PFSK-1 (cell line): ENCODE measurements at regions not wholly inside any gene's neighbourhood (a gene's known extent, or its start where the extent isn't known, plus 50 kb on each side); places are given as distances from the start of the nearest gene placed in this dataset.

ENCODE experiments used
- FOXP2 ChIP-seq: optimal IDR thresholded peaks from 2 replicates; pipeline ENCODE3; 2011; ENCODE audit warnings: borderline replicate concordance, control low read depth, inconsistent platforms; ENCODE audit not compliant: insufficient read depth; ENCODE audit errors: extremely low read length, extremely low read depth
- POLR2AphosphoS5 ChIP-seq: IDR thresholded peaks from 2 replicates; pipeline ENCODE4 v1.6.1; 2012; ENCODE audit warnings: low read depth, mild to moderate bottlenecking, control low read depth, low read length, moderate library complexity
- SIN3A ChIP-seq: IDR thresholded peaks from 2 replicates; pipeline ENCODE4 v1.6.1; 2012; ENCODE audit warnings: mild to moderate bottlenecking, low read length, moderate library complexity, borderline replicate concordance; ENCODE audit not compliant: insufficient read depth
- TAF1 ChIP-seq: IDR thresholded peaks from 2 replicates; pipeline ENCODE4 v1.6.1; 2012; ENCODE audit warnings: low read length, control low read depth, borderline replicate concordance; ENCODE audit not compliant: insufficient read depth
- TF ChIP-seq, protein P1 (sequence below), 2 experiments: IDR thresholded peaks; 2 replicates each; pipeline versions ENCODE4 v1.6.1 to v1.8.0; 2011 to 2012; ENCODE audit warnings: low read depth in 2 of 2, low read length in 2 of 2, control low read depth in 1 of 2, inconsistent platforms in 1 of 2, mild to moderate bottlenecking in 1 of 2, moderate library complexity in 1 of 2; ENCODE audit not compliant: insufficient read depth in 1 of 2

DNA sequence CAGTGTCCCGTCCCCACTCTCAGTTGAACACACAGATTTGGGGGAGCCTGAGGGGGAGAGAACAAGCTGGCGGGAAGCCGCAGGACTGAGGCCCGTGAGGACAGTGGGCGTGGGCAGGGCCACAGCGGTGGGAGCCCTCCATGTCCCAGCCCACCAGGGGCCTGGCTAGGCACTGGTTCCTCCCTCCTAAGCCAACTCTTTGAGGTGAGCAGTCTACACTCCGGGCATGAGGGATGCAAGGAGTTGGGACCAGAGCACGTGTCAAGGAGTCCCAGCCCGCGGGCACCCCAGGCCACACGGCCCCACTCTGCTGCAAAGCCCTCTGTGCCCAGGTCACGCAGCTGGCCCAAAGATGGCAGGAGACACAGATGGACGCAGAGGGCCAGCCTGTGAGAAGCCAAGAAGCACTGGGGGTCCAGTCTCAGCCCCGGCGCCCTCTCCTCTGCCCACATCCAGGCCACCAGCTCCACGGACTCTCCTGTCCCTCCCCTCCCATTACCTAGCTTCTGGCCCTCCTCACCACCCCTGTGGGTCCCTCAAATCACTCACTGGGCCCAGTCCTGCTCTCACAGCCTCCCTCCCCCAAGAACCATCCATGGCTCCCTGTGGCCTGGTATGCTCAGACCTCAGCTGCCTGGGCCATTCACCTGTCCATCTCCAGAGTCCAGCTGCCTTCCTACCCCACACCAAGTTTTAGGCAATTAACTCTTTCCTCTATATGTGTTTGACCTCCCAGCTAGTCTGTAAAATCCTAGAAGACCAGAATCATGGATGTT, 206.5 kb downstream of the RBFOX3 start:
- TF ChIP-seq TAF1 (no peak), POLR2AphosphoS5 (no peak), SIN3A (no peak), FOXP2 (no peak)
- TF ChIP-seq, protein P1, sequence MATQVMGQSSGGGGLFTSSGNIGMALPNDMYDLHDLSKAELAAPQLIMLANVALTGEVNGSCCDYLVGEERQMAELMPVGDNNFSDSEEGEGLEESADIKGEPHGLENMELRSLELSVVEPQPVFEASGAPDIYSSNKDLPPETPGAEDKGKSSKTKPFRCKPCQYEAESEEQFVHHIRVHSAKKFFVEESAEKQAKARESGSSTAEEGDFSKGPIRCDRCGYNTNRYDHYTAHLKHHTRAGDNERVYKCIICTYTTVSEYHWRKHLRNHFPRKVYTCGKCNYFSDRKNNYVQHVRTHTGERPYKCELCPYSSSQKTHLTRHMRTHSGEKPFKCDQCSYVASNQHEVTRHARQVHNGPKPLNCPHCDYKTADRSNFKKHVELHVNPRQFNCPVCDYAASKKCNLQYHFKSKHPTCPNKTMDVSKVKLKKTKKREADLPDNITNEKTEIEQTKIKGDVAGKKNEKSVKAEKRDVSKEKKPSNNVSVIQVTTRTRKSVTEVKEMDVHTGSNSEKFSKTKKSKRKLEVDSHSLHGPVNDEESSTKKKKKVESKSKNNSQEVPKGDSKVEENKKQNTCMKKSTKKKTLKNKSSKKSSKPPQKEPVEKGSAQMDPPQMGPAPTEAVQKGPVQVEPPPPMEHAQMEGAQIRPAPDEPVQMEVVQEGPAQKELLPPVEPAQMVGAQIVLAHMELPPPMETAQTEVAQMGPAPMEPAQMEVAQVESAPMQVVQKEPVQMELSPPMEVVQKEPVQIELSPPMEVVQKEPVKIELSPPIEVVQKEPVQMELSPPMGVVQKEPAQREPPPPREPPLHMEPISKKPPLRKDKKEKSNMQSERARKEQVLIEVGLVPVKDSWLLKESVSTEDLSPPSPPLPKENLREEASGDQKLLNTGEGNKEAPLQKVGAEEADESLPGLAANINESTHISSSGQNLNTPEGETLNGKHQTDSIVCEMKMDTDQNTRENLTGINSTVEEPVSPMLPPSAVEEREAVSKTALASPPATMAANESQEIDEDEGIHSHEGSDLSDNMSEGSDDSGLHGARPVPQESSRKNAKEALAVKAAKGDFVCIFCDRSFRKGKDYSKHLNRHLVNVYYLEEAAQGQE (IDR thresholded peaks at IDR 0.05; ENCODE audit: insufficient read depth in 1 of 2, low read depth in 2 of 2, low read length in 2 of 2): no peak

DNA sequence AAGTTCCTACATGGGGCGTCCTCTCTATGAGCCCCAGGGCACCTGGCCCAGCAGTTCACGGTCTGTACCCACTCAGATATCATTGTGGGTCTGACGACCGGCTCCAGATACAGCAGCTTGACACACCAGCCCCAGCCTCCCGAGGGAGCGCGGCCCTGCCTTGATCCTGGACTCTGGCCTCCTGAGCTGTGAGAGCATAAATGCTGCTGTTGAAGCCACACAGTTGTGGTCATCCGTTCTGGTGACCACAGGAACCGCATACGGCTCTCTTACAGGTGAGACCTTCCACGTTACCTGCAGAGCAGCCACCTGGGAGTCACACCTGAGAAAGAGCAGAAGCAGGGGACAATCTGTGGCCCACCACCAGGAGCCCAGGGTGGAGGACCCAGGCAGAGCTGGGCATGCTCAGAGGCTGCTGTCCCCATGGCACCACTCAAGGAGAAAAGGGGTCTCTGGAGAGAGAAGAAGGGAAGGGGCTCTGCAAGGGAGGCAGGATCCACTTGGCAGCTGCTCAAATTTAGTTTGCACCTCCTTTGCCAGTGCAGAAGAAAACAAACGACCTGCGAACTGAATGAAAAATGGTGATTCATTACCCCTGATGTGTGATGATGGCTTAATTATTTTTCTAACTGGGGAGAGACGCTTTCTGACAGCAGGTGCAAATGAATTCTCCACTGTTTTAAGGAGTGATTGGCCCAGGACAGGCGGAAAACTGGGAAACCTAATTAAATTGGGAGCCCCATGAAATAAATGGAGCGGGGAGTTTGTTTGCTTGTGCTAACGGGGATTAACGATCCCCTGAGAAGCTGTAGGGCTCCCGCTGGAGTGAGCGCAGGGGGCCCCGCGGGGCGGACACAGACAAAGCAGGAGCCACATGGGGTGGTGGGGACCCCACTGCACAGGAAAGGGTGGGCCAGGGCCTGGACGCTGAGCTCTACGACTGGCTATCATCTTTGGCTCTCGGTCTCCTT, 208.9 kb downstream of the RBFOX3 start:
- TF ChIP-seq SIN3A (no peak), FOXP2 (no peak), TAF1 (no peak), POLR2AphosphoS5 (no peak)
- TF ChIP-seq, protein P1 (IDR thresholded peaks at IDR 0.05; ENCODE audit: insufficient read depth in 1 of 2, low read depth in 2 of 2, low read length in 2 of 2): no peak

DNA sequence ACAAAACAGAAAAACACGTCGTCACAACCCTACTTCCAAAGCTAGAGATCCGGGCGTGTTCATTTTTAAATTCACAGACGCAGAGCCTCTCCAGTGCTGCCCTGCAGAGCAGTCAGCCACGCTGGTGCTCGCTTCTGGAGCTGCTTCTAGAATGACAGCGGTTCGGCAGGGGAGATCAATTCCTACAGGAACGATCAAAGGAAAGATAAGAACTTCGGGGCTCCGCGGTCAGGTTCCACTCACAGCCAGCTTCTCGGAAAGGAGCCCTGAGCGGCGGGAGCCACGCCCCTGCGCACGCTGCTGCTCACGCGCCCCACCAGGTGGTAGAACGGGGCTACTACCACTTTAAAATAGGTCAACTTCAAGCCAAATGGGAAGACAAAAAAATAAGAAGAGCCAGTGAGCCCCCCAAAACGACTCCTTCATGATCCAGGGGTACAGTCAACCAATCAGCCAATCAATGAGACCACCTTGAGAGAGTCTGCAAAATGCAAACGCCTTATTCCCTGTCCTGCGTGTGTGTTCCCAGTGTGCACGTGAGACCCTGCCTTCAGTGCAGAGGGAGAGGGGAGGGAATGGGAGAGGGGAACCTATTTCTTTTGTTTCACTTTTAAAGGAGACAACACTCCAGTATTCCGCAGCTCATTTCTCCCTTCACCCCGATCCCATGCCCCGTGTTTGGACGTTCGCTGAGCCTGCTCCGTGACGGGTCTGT, 209.7 kb downstream of the RBFOX3 start:
- TF ChIP-seq FOXP2: no peak
- no peak for TF ChIP-seq SIN3A
- TF ChIP-seq POLR2AphosphoS5: no peak
- TF ChIP-seq TAF1: no peak
- TF ChIP-seq, protein P1 (IDR thresholded peaks at IDR 0.05; ENCODE audit: insufficient read depth in 1 of 2, low read depth in 2 of 2, low read length in 2 of 2): no peak

DNA sequence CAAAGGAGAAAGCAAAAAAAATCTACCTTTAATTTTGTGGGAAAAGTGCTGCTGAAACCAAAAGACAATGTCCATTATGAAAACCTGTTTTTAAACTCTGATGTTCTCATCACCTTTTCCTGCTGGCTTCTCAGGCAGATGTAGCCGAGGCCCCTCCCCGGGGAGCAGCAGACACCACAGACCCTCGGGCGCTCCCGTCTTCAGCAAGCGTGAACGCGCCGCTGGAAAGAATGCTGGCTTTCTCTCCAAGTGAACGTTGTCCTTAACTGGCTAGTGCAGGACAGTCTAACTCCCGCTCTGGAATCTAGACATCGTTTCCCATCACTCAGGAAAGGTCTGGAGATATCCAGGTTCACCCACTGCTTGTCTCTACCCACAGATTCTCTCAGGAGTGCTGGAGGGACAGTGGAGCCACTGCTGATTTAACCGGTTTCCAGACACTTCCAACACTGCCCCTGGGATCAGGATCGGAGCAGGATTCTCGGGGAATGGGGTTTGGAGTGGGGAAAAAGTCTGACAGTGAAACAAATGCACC, 211.2 kb downstream of the RBFOX3 start:
- TF ChIP-seq TAF1: no peak
- no peak for TF ChIP-seq SIN3A
- TF ChIP-seq, protein P1 (IDR thresholded peaks at IDR 0.05; ENCODE audit: insufficient read depth in 1 of 2, low read depth in 2 of 2, low read length in 2 of 2): no peak
- TF ChIP-seq FOXP2: no peak
- no peak for TF ChIP-seq POLR2AphosphoS5
